ENCODE measurements at regions not wholly inside any gene's neighbourhood (a gene's known extent, or its start where the extent isn't known, plus 50 kb on each side); places are given as distances from the start of the nearest gene placed in this dataset.

GRCh38 chr6:121607721-121608120, 172.3 kb downstream of the GJA1 start:
- Histone ChIP-seq H3K27ac (ENCODE audit: low read depth in 1 of 3, low read length in 2 of 3) (no peak overlapping the region), H3K4me3 (ENCODE audit: low read depth in 1 of 3, low read length in 3 of 3) (no peak overlapping the region), H3K36me3 (ENCODE audit: control insufficient read depth in 3 of 3, insufficient read depth in 2 of 3, low read depth in 1 of 3, low read length in 3 of 3) (no peaks in the 10 kb centered on the region), H3K9me3 (ENCODE audit: control insufficient read depth in 2 of 2, insufficient read depth in 1 of 2, low read depth in 1 of 2, low read length in 1 of 2) (no peaks in the 10 kb centered on the region), H3K27me3 (ENCODE audit: control insufficient read depth in 3 of 3, insufficient read depth in 3 of 3, low read length in 3 of 3) (no peaks in the 10 kb centered on the region), H3K4me1 (ENCODE audit: control insufficient read depth in 3 of 3, insufficient read depth in 2 of 3, low read depth in 1 of 3, low read length in 2 of 3) (no peaks in the 10 kb centered on the region)
- DNase-seq (no peak), FAIRE-seq (no peak)
- 49 to 58% (median 57%) methylated on average over 2 of the region's 2 CpGs for WGBS, 3 donors

GRCh38 chr6:121608270-121608669, 172.8 kb downstream of the GJA1 start:
- no peaks in the 10 kb centered on the region for H3K9me3 ChIP-seq (ENCODE audit: control insufficient read depth in 2 of 2, insufficient read depth in 1 of 2, low read depth in 1 of 2, low read length in 1 of 2)
- no peaks in the 10 kb centered on the region for H3K36me3 ChIP-seq (ENCODE audit: control insufficient read depth in 3 of 3, insufficient read depth in 2 of 3, low read depth in 1 of 3, low read length in 3 of 3)
- FAIRE-seq = no peak
- H3K27ac ChIP-seq (ENCODE audit: low read depth in 1 of 3, low read length in 2 of 3) = no peak overlapping the region
- no peaks in the 10 kb centered on the region for H3K27me3 ChIP-seq (ENCODE audit: control insufficient read depth in 3 of 3, insufficient read depth in 3 of 3, low read length in 3 of 3)
- no peak for DNase-seq
- H3K4me3 ChIP-seq (ENCODE audit: low read depth in 1 of 3, low read length in 3 of 3) = no peak overlapping the region
- 53 to 75% (median 75%) methylated on average over 3 of the region's 3 CpGs for WGBS, 3 donors
- H3K4me1 ChIP-seq (ENCODE audit: control insufficient read depth in 3 of 3, insufficient read depth in 2 of 3, low read depth in 1 of 3, low read length in 2 of 3) = no peaks in the 10 kb centered on the region

- FAIRE-seq = no peak
- Histone ChIP-seq H3K4me3 (ENCODE audit: low read depth in 1 of 3, low read length in 3 of 3) (no peak overlapping the region), H3K4me1 (ENCODE audit: control insufficient read depth in 3 of 3, insufficient read depth in 2 of 3, low read depth in 1 of 3, low read length in 2 of 3) (no peaks in the 10 kb centered on the region), H3K27me3 (ENCODE audit: control insufficient read depth in 3 of 3, insufficient read depth in 3 of 3, low read length in 3 of 3) (no peaks in the 10 kb centered on the region), H3K9me3 (ENCODE audit: control insufficient read depth in 2 of 2, insufficient read depth in 1 of 2, low read depth in 1 of 2, low read length in 1 of 2) (no peaks in the 10 kb centered on the region), H3K36me3 (ENCODE audit: control insufficient read depth in 3 of 3, insufficient read depth in 2 of 3, low read depth in 1 of 3, low read length in 3 of 3) (no peaks in the 10 kb centered on the region), H3K27ac (ENCODE audit: low read depth in 1 of 3, low read length in 2 of 3) (no peak overlapping the region)
- no peak for DNase-seq
Observed at GRCh38 chr6:121609281-121609680, 173.8 kb downstream of the GJA1 start.

DNA sequence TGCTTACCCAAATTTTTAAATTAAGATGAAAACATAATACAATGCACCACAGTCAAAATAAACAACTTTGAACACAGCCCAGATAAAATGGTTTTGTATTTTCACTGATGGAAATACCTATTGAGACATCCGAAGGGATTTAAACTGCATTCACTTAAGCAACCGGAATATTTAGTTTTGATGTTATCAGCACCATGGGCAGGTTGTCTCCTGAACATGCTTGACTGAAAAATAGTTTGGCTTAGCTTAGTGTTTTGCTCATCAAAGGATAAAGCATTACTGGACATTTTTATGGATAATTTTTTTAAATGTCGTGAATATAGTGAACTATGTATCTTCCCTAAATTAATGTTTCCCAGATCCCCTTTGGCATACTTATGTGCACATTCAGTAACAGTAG, 177.5 kb downstream of the GJA1 start:
- no peaks in the 10 kb centered on the region for H3K9me3 ChIP-seq (ENCODE audit: control insufficient read depth in 2 of 2, insufficient read depth in 1 of 2, low read depth in 1 of 2, low read length in 1 of 2)

GRCh38 chr6:121614115-121614514, 178.7 kb downstream of the GJA1 start:
- Histone ChIP-seq H3K27ac (ENCODE audit: low read depth in 1 of 3, low read length in 2 of 3) (no peak overlapping the region), H3K4me3 (ENCODE audit: low read depth in 1 of 3, low read length in 3 of 3) (no peak overlapping the region), H3K4me1 (ENCODE audit: control insufficient read depth in 3 of 3, insufficient read depth in 2 of 3, low read depth in 1 of 3, low read length in 2 of 3) (no peaks in the 10 kb centered on the region), H3K36me3 (ENCODE audit: control insufficient read depth in 3 of 3, insufficient read depth in 2 of 3, low read depth in 1 of 3, low read length in 3 of 3) (no peaks in the 10 kb centered on the region), H3K9me3 (ENCODE audit: control insufficient read depth in 2 of 2, insufficient read depth in 1 of 2, low read depth in 1 of 2, low read length in 1 of 2) (no peaks in the 10 kb centered on the region), H3K27me3 (ENCODE audit: control insufficient read depth in 3 of 3, insufficient read depth in 3 of 3, low read length in 3 of 3) (no peaks in the 10 kb centered on the region)
- FAIRE-seq (no peak), DNase-seq (no peak)
- 83 to 96% (median 86%) methylated on average over 5 of the region's 5 CpGs for WGBS, 3 donors

More for the DNA sequence above, 177.5 kb downstream of the GJA1 start:
- Histone ChIP-seq H3K4me1 (ENCODE audit: control insufficient read depth in 3 of 3, insufficient read depth in 2 of 3, low read depth in 1 of 3, low read length in 2 of 3) (no peaks in the 10 kb centered on the region), H3K27ac (ENCODE audit: low read depth in 1 of 3, low read length in 2 of 3) (no peak overlapping the region), H3K4me3 (ENCODE audit: low read depth in 1 of 3, low read length in 3 of 3) (no peak overlapping the region), H3K27me3 (ENCODE audit: control insufficient read depth in 3 of 3, insufficient read depth in 3 of 3, low read length in 3 of 3) (no peaks in the 10 kb centered on the region), H3K36me3 (ENCODE audit: control insufficient read depth in 3 of 3, insufficient read depth in 2 of 3, low read depth in 1 of 3, low read length in 3 of 3) (no peaks in the 10 kb centered on the region)
- DNase-seq (no peak), FAIRE-seq (no peak)
- WGBS, 3 donors = 64 to 79% (median 66%) methylated on average over 3 of the region's 3 CpGs

DNA sequence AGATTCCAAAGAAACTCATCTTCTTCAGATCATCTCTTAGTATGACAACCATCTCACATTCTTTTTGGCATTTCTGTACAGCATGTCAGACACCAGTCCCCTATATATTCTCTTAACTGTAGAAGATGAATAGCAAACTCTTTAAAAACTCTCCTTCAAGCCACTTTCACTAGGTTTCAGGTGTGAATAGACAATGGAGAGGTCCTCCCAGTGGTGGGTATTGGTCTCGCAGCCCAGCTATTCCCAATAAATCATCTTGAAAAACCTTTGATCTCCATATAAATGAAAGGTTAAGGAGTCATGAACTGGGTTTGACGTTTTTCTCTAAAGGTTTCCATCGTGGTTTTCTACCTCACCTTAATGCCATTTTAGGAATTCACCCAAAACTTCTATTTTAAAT, 180.0 kb downstream of the GJA1 start:
- no peak overlapping the region for H3K27ac ChIP-seq (ENCODE audit: low read depth in 1 of 3, low read length in 2 of 3)
- FAIRE-seq (no peak), DNase-seq (no peak)
- H3K9me3 ChIP-seq (ENCODE audit: control insufficient read depth in 2 of 2, insufficient read depth in 1 of 2, low read depth in 1 of 2, low read length in 1 of 2) = no peaks in the 10 kb centered on the region
- H3K4me3 ChIP-seq (ENCODE audit: low read depth in 1 of 3, low read length in 3 of 3) = no peak overlapping the region
- no peaks in the 10 kb centered on the region for H3K36me3 ChIP-seq (ENCODE audit: control insufficient read depth in 3 of 3, insufficient read depth in 2 of 3, low read depth in 1 of 3, low read length in 3 of 3)
- 42 to 62% (median 46%) methylated on average over 3 of the region's 3 CpGs for WGBS, 3 donors
- no peaks in the 10 kb centered on the region for H3K27me3 ChIP-seq (ENCODE audit: control insufficient read depth in 3 of 3, insufficient read depth in 3 of 3, low read length in 3 of 3)
- H3K4me1 ChIP-seq (ENCODE audit: control insufficient read depth in 3 of 3, insufficient read depth in 2 of 3, low read depth in 1 of 3, low read length in 2 of 3) = no peaks in the 10 kb centered on the region

DNA sequence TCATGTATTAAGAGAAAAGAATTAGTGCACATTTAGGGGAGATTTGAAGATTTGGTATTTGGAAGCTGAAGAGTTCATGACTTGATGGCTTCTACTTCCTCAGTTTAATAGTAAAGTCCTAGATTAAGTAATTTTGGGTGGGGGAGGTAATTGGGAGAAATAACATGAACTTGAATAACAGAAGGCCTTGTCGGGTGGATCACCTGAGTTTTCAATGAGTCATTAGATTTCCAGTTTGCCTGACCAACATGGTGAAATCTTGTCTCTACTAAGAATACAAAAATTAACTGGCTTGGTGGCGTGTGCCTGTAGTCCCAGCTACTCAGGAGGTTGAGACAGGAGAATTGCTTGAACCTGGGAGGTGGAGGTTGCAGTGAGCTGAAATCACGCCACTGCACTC, 181.0 kb downstream of the GJA1 start:
- DNase-seq (no peak), FAIRE-seq (no peak)
- Histone ChIP-seq H3K36me3 (ENCODE audit: control insufficient read depth in 3 of 3, insufficient read depth in 2 of 3, low read depth in 1 of 3, low read length in 3 of 3) (no peaks in the 10 kb centered on the region), H3K27ac (ENCODE audit: low read depth in 1 of 3, low read length in 2 of 3) (no peak overlapping the region), H3K9me3 (ENCODE audit: control insufficient read depth in 2 of 2, insufficient read depth in 1 of 2, low read depth in 1 of 2, low read length in 1 of 2) (no peaks in the 10 kb centered on the region), H3K4me3 (ENCODE audit: low read depth in 1 of 3, low read length in 3 of 3) (no peak overlapping the region), H3K27me3 (ENCODE audit: control insufficient read depth in 3 of 3, insufficient read depth in 3 of 3, low read length in 3 of 3) (no peaks in the 10 kb centered on the region), H3K4me1 (ENCODE audit: control insufficient read depth in 3 of 3, insufficient read depth in 2 of 3, low read depth in 1 of 3, low read length in 2 of 3) (no peaks in the 10 kb centered on the region)
- WGBS, 3 donors = 88 to 92% (median 88%) methylated on average over 3 of the region's 3 CpGs

DNA sequence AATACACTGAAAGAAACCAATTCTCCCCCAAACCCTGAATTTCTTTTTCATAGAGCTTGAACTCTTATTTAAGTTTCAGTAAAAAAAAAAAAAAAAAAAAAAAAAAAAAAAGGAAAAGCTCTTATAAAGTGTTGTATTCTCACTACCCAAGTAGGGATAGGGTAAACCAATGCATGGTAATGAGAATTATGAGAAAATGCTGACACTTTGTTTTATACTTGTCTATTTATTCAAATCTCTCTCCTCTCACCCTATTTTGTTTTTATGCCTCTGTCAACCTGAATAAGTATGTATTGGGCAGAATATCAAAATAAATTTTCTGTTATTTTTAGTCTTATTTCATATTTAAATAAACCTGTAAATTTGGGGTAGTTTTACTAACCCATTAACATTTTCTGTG, 181.9 kb downstream of the GJA1 start:
- no peak for FAIRE-seq
- H3K36me3 ChIP-seq (ENCODE audit: control insufficient read depth in 3 of 3, insufficient read depth in 2 of 3, low read depth in 1 of 3, low read length in 3 of 3) = no peaks in the 10 kb centered on the region
- H3K27me3 ChIP-seq (ENCODE audit: control insufficient read depth in 3 of 3, insufficient read depth in 3 of 3, low read length in 3 of 3) = no peaks in the 10 kb centered on the region
- H3K4me1 ChIP-seq (ENCODE audit: control insufficient read depth in 3 of 3, insufficient read depth in 2 of 3, low read depth in 1 of 3, low read length in 2 of 3) = no peaks in the 10 kb centered on the region
- DNase-seq = no peak
- no peak overlapping the region for H3K27ac ChIP-seq (ENCODE audit: low read depth in 1 of 3, low read length in 2 of 3)
- no peak overlapping the region for H3K4me3 ChIP-seq (ENCODE audit: low read depth in 1 of 3, low read length in 3 of 3)
- H3K9me3 ChIP-seq (ENCODE audit: control insufficient read depth in 2 of 2, insufficient read depth in 1 of 2, low read depth in 1 of 2, low read length in 1 of 2) = no peaks in the 10 kb centered on the region

GRCh38 chr6:121619013-121619412, 183.6 kb downstream of the GJA1 start:
- FAIRE-seq = no peak
- Histone ChIP-seq H3K9me3 (ENCODE audit: control insufficient read depth in 2 of 2, insufficient read depth in 1 of 2, low read depth in 1 of 2, low read length in 1 of 2) (no peaks in the 10 kb centered on the region), H3K4me3 (ENCODE audit: low read depth in 1 of 3, low read length in 3 of 3) (no peak overlapping the region), H3K27ac (ENCODE audit: low read depth in 1 of 3, low read length in 2 of 3) (no peak overlapping the region), H3K4me1 (ENCODE audit: control insufficient read depth in 3 of 3, insufficient read depth in 2 of 3, low read depth in 1 of 3, low read length in 2 of 3) (no peaks in the 10 kb centered on the region), H3K27me3 (ENCODE audit: control insufficient read depth in 3 of 3, insufficient read depth in 3 of 3, low read length in 3 of 3) (no peaks in the 10 kb centered on the region), H3K36me3 (ENCODE audit: control insufficient read depth in 3 of 3, insufficient read depth in 2 of 3, low read depth in 1 of 3, low read length in 3 of 3) (no peaks in the 10 kb centered on the region)
- DNase-seq = no peak
- 53 to 60% (median 54%) methylated on average over 2 of the region's 2 CpGs for WGBS, 3 donors

Measured in small intestine (tissue), 7 donors.